ENCODE measurements at regions not wholly inside any gene's neighbourhood (a gene's known extent, or its start where the extent isn't known, plus 50 kb on each side); places are given as distances from the start of the nearest gene placed in this dataset.
A peak's percentile ranks its signal among the peaks of the same experiment; 100 is the strongest.
"Not testable (repeated sequence)": the region's sequence is repeated elsewhere in the genome, so short reads cannot be mapped to it uniquely, and the experiment has no call there.

GRCh38 chr12:22124987-22125386 is 79.0 kb downstream of the CMAS start (continued):
- TF ChIP-seq E2F8 (IDR thresholded peaks at IDR 0.05; ENCODE audit: low read depth, partially characterized antibody): no peak

GRCh38 chr12:22126101-22126500 is 80.1 kb downstream of the CMAS start:
- SMC1A ChIA-PET (ENCODE audit: uncharacterized antibody, unreplicated experiment); in situ Hi-C loops (cut with MboI); RAD21 ChIA-PET (ENCODE audit: unreplicated experiment); CTCF ChIA-PET; H3K9ac ChIP-seq (ENCODE audit: control insufficient read depth, insufficient read depth, low read length); DNase-seq (ENCODE audit: low read depth, low spot score); H3K79me2 ChIP-seq (ENCODE audit: control insufficient read depth, insufficient read depth, low read length); BruUV-seq (replicated peaks); H3K4me1 ChIP-seq (ENCODE audit: control insufficient read depth, insufficient read depth, low read length); H3K4me2 ChIP-seq (ENCODE audit: control insufficient read depth, insufficient read depth); FAIRE-seq; H2AFZ ChIP-seq (ENCODE audit: control insufficient read depth, low read depth, low read length); intact Hi-C loops (cut with micrococcal nuclease; ENCODE audit: unreplicated experiment); H3K9me3 ChIP-seq (replicated peaks; ENCODE audit: control insufficient read depth, insufficient read depth, low read length); H4K20me1 ChIP-seq (ENCODE audit: control insufficient read depth, insufficient read depth); POLR2A ChIA-PET; H3K27ac ChIP-seq (ENCODE audit: control insufficient read depth, insufficient read depth); H3K4me3 ChIP-seq; ATAC-seq; H3K27me3 ChIP-seq (replicated peaks in 1 of 2; ENCODE audit: control insufficient read depth in 2 of 2, insufficient read depth in 2 of 2, low read length in 1 of 2); H3K36me3 ChIP-seq (ENCODE audit: control insufficient read depth in 2 of 2, insufficient read depth in 2 of 2, low read length in 1 of 2): not testable (repeated sequence)
- 0% methylated on average over 2 of the region's 2 CpGs for WGBS (ENCODE audit: insufficient coverage, insufficient replicate concordance, low lambda C conversion rate, missing lambda C conversion rate)
- peak; percentile 44 for TF ChIP-seq MEF2B (IDR thresholded peaks at IDR 0.05; ENCODE audit: partially characterized antibody, poor library complexity, severe bottlenecking)

GRCh38 chr12:22126758-22127157 is 80.7 kb downstream of the CMAS start:
- ATAC-seq (no peak), FAIRE-seq (no peak), DNase-seq (ENCODE audit: low read depth, low spot score) (no peak)
- no peaks in the 10 kb centered on the region for H4K20me1 ChIP-seq (ENCODE audit: control insufficient read depth, insufficient read depth)
- ChIA-PET SMC1A (ENCODE audit: uncharacterized antibody, unreplicated experiment) (no interaction called here), CTCF (no interaction called here), RAD21 (ENCODE audit: unreplicated experiment) (no interaction called here), POLR2A (no interaction called here)
- peak; percentile 10; the same call in 1 of the 2 replicates for TF ChIP-seq JUNB (IDR thresholded peaks at IDR 0.05)
- peak; percentile 43; the same call in 1 of the 2 replicates for TF ChIP-seq BACH1 (IDR thresholded peaks at IDR 0.05; ENCODE audit: borderline replicate concordance)
- no peak for TF ChIP-seq ZNF592 (IDR thresholded peaks at IDR 0.05)
- TF ChIP-seq MTA3 (IDR thresholded peaks at IDR 0.05; ENCODE audit: borderline replicate concordance, low read length): no peak
- BruUV-seq (replicated peaks): no TSS peak
- no peaks in the 10 kb centered on the region; the same call in 2 of the 3 replicates for H3K9me3 ChIP-seq (replicated peaks; ENCODE audit: control insufficient read depth, insufficient read depth, low read length)
- no peak overlapping the region for H3K9ac ChIP-seq (ENCODE audit: control insufficient read depth, insufficient read depth, low read length)
- H3K4me2 ChIP-seq (ENCODE audit: control insufficient read depth, insufficient read depth): no peak overlapping the region
- in situ Hi-C loops (cut with MboI) (no loop called here), intact Hi-C loops (cut with micrococcal nuclease; ENCODE audit: unreplicated experiment) (no loop called here)
- H2AFZ ChIP-seq (ENCODE audit: control insufficient read depth, low read depth, low read length): no peak overlapping the region
- no peak overlapping the region for H3K27ac ChIP-seq (ENCODE audit: control insufficient read depth, insufficient read depth)
- no peak overlapping the region for H3K4me3 ChIP-seq
- H3K36me3 ChIP-seq (ENCODE audit: control insufficient read depth in 2 of 2, insufficient read depth in 2 of 2, low read length in 1 of 2): no peaks in the 10 kb centered on the region
- no peaks in the 10 kb centered on the region for H3K79me2 ChIP-seq (ENCODE audit: control insufficient read depth, insufficient read depth, low read length)
- no peaks in the 10 kb centered on the region for H3K27me3 ChIP-seq (replicated peaks in 1 of 2; ENCODE audit: control insufficient read depth in 2 of 2, insufficient read depth in 2 of 2, low read length in 1 of 2)
- no peaks in the 10 kb centered on the region for H3K4me1 ChIP-seq (ENCODE audit: control insufficient read depth, insufficient read depth, low read length)
- 0% methylated on average over 1 of the region's 1 CpG for WGBS (ENCODE audit: insufficient coverage, insufficient replicate concordance, low lambda C conversion rate, missing lambda C conversion rate)

All from GM12878 (cell line).